SIG-M5 treated with dmso at 0.1 percent for 504 hours (cell line): ENCODE measurements at regions not wholly inside any gene's neighbourhood (a gene's known extent, or its start where the extent isn't known, plus 50 kb on each side); places are given as distances from the start of the nearest gene placed in this dataset.
"Not testable (repeated sequence)": the region's sequence is repeated elsewhere in the genome, so short reads cannot be mapped to it uniquely, and the experiment has no call there.

Source experiments
- DNase-seq: peaks from one replicate; lab custom pipeline; 2025; ENCODE audit not compliant: unreplicated experiment; lab: John Stamatoyannopoulos, UW

- DNase-seq = not testable (repeated sequence)
Observed at GRCh38 chr12:31162896-31163560, 89.4 kb downstream of the DDX11 start.

GRCh38 chr12:31174293-31174692 is 100.6 kb downstream of the DDX11 start:
- not testable (repeated sequence) for DNase-seq

- DNase-seq = not testable (repeated sequence)
Observed at GRCh38 chr12:31177514-31177913, 103.9 kb downstream of the DDX11 start.

GRCh38 chr12:31178875-31179274 is 105.2 kb downstream of the DDX11 start:
- DNase-seq = not testable (repeated sequence)

- DNase-seq = not testable (repeated sequence)
Observed at GRCh38 chr12:31179627-31180237, 106.1 kb downstream of the DDX11 start.

- not testable (repeated sequence) for DNase-seq
Observed at GRCh38 chr12:31182571-31182970, 108.9 kb downstream of the DDX11 start.

- not testable (repeated sequence) for DNase-seq
Observed at GRCh38 chr12:31183107-31183506, 109.4 kb downstream of the DDX11 start.

GRCh38 chr12:31183899-31184298 is 110.2 kb downstream of the DDX11 start:
- DNase-seq = not testable (repeated sequence)

GRCh38 chr12:31184667-31185066 is 111.0 kb downstream of the DDX11 start:
- not testable (repeated sequence) for DNase-seq

- not testable (repeated sequence) for DNase-seq
Observed at GRCh38 chr12:31192689-31193088, 119.0 kb downstream of the DDX11 start.

GRCh38 chr12:31195620-31196019 is 122.0 kb downstream of the DDX11 start:
- not testable (repeated sequence) for DNase-seq

- not testable (repeated sequence) for DNase-seq
Observed at GRCh38 chr12:31199476-31199875, 125.8 kb downstream of the DDX11 start.

- no peak for DNase-seq
Observed at GRCh38 chr12:31201382-31201781, 124.6 kb downstream of the SINHCAF start.

GRCh38 chr12:31203261-31203660 is 122.7 kb downstream of the SINHCAF start:
- no peak for DNase-seq

GRCh38 chr12:31205054-31205453 is 120.9 kb downstream of the SINHCAF start:
- no peak for DNase-seq

GRCh38 chr12:31206038-31206670 is 119.8 kb downstream of the SINHCAF start:
- DNase-seq = peak; percentile 4

- DNase-seq = no peak
Observed at GRCh38 chr12:31207799-31208465, 118.0 kb downstream of the SINHCAF start.

- DNase-seq = no peak
Observed at GRCh38 chr12:31210104-31210503, 115.8 kb downstream of the SINHCAF start.

- no peak for DNase-seq
Observed at GRCh38 chr12:31210541-31210940, 115.4 kb downstream of the SINHCAF start.

GRCh38 chr12:31214626-31215517 is 111.1 kb downstream of the SINHCAF start:
- DNase-seq = no peak
